Transverse colon (tissue), 3 donors: ENCODE measurements at regions not wholly inside any gene's neighbourhood (a gene's known extent, or its start where the extent isn't known, plus 50 kb on each side); places are given as distances from the start of the nearest gene placed in this dataset.

ENCODE experiments used
- CTCF ChIP-seq, 5 experiments: fragments of 200-600 bp in 3 of 5; fragments of 450-650 bp in 2 of 5; sonication (generic) in 3 of 5; IDR thresholded peaks; 1 replicate in 2 of 5; 2 replicates in 3 of 5; pipeline ENCODE4 v1.5.1; 2016 to 2017; ENCODE audit warnings: antibody characterized with exemption in 5 of 5, inconsistent platforms in 3 of 5, mild to moderate bottlenecking in 2 of 5, moderate library complexity in 1 of 5
- EP300 ChIP-seq: sonication (generic); formaldehyde crosslinking; IDR thresholded peaks from one replicate; pipeline ENCODE4 v1.6.1; 2017; ENCODE audit warnings: antibody characterized with exemption, low read depth
- POLR2A ChIP-seq: fragments of 450-650 bp; IDR thresholded peaks from one replicate; pipeline ENCODE4 v1.6.1; 2016; ENCODE audit warnings: antibody characterized with exemption, mild to moderate bottlenecking, moderate library complexity

GRCh38 chr9:134987906-134988700 is 70.4 kb upstream of the FCN1 start:
- no peak for TF ChIP-seq CTCF (IDR thresholded peaks at IDR 0.05)
- no peak for TF ChIP-seq EP300
- TF ChIP-seq POLR2A = no peak
